ENCODE measurements at regions not wholly inside any gene's neighbourhood (a gene's known extent, or its start where the extent isn't known, plus 50 kb on each side); places are given as distances from the start of the nearest gene placed in this dataset.

GRCh38 chr3:35392187-35392586, 247.1 kb upstream of the ARPP21 start:
- no peak for TF ChIP-seq CTCF (IDR thresholded peaks at IDR 0.05)
- no peak for TF ChIP-seq EZH2 (IDR thresholded peaks at IDR 0.05; ENCODE audit: borderline replicate concordance, insufficient read depth, low read depth, low read length, poor library complexity, severe bottlenecking)
